ENCODE measurements at regions not wholly inside any gene's neighbourhood (a gene's known extent, or its start where the extent isn't known, plus 50 kb on each side); places are given as distances from the start of the nearest gene placed in this dataset.

DNA sequence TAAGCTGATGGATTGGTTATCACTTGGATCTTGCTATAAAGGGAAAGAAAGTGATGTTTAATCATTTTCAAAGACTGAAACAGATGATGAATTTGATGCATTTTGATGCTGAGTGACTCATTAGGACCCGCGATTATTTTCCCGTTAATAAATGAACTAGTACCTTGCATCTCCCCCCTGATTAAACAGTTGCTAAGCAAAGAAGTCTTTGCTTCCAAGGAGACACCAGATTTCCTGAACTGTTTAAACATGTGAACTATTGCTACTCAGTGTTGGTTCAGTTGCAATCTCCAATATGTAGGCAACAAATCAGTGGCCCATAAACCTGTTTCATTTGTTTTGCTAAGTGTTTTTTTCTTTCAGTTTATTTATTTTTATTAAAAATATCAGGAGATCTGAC is 375.2 kb downstream of the AACS start:
- DNase-seq, result no peak

DNA sequence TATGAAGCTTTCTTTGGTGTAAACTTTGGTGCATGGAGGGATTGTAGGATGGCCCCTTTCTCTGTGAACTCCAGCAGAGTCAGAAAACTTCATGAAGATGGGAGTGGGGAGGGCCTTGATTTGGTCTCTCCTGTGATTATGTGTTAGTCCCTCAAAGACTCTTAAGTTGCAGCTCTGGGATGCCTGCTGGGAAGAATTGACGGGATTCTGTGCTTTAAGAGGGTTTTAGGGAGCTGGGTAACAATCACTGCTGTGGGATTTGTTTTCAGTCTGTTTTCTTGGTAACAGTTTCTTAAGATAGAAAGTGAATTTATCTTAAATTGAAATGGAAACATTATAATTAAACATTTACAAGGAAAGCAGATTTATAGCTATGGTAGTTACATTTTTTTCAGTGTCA is 378.1 kb downstream of the AACS start:
- no peak for DNase-seq

DNA sequence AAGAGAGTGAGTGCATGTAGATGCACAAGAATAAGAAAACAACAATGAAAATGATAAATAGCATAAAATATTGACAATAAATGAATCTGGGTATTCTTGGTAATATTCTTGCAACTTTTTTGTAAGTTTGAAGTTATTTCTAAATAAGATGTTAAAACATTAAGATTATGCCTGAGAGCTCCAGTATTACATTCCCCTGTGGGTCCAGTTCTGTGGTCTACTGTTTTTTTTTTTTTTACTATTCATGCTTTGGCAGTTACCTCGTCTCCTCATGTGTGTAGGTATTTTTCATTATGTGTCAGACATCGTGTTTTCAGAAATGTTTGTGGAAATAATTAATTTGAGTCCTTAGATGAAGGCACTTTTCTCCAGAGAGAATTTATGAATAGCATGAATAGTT is 386.2 kb downstream of the AACS start:
- DNase-seq, result no peak

DNA sequence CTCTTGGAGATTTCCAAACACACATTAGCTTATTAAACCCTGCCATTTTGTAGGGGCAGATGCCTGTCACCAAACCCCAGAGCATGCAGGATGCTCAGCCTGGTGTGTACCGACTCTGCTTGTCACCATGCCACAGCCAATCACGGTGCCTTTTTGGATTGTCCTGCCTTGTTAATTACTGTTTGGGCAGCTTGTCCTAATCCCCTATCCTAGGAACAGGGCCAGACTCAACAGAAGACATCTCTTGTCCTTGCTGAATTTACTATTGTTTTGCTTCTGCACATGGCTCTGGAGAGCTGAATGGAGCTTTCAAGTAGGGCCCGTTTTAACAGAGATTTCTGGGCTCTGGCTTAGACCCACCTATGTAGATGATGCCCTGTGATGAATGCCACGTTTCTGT is 388.5 kb downstream of the AACS start:
- DNase-seq, result no peak

DNA sequence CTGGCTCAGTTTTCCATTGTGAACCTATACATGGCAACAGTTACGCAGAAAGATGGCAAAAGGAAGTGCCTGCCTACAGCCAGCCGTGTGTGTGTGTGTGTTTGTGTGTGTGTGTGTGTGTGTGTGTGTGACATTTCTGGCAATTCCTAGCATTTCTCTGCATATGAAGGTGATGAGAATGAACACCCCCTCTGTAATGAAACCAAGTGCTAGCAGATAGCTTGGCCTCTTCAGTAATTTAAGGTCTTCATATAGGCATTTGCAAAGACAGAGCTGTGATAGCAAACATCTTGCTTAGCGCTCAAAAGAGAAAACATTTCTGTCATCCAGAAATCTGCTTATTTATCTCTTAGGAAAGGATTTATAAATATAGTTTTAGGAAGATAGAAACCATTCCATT is 389.1 kb downstream of the AACS start:
- DNase-seq, result no peak

DNA sequence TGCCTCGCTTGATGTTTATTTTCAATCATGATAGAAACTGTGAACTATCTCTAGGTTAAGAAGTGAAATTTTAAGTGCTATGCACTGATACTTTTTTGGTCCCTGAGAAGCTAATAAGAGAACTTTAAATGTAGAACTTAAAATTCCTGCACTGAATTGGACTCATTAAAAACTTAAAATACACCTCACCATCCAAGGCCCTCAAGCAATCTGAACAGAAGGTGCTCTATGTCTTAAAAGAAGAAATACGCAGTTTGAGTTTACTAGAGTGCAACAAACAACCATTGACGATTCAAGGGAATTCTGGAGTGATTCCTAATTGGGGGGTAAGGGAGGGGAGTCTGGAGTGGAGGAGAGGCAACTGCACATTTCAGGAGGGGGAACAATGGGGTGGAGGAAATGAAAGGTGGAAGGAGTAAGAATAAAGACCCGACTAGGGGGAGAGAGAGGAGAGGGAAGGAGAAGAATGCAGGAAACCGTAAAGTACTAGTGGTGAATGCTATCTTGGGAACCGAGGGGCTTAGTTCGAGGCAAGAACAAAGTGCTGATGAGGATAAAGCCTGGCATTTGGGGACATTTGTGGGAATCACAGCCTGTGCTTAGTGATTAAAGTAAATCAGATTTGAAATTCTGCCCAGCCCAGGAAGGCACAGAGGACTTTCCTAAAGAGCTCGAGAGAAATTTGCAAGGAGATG is 389.7 kb downstream of the AACS start:
- no peak for DNase-seq

DNA sequence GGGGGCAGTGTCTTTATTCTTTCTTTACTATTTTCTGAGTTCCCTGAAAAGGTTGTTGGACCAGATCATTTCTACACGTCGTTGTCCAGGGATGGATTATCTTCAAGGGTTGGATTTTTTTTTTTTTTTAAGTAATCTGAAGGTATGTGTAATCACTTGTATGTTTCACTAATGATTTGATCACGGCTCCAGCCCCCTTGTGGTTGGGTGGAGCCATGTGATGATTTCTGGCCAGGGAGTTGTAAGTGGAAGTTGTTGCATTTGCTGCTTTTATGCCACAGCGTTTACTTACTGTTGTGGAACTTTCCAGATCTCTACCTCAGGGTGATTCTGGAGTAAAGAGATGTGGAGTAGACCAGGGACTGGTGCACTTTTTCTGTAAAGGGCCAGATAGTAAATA is 390.3 kb downstream of the AACS start:
- DNase-seq, result no peak

DNA sequence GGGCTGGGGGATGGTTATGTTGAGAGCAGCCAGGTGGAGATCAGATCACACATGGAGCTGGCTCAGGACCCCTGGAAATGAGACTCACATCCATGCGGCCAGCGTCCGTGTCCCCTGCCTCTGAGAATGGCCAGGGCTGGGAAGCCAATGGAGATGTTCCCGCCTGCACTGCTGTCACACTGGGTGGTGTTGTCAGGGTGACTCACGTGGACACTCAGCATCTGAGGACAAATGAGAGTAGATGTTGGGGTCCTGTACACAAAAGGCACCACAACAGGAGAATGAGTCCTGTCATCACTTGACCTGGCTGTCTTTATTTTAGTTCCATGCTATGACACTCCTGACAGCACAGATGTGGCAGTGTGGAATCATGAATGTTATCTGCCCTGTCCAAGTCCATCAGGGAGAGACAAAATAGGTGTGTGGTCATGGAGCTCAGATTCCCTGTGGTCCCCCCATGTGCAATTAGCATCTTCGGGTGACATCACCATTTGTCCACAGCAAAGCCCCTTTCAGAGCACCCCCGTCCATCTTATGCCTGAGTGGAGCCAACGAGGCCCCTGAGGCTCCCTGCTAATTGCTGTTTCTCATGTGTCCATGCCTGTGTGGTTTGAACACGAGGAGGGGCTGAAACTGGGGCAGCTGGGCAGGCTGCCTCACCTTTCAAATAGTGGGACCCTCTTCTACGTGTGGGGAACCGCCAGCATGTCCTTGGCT is 393.5 kb downstream of the AACS start:
- DNase-seq, result no peak

DNA sequence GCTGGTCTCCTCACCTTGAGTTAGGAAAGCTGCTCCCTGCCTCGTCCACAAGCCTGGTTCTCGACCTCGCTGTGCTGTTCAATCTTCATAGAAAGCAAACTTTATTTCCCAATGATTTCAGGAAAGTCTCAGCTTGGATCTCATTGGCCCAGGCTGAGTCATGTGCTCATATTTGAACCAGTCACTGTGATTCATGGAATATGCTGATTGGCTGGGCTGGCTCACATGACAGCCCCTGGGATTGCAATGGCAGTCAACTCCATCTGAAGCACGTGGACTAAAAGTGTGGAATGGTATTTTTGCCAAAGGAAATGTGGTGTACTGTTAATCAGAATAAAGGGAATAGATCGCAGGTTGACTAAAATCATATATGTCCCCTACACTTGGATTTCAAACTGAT is 396.6 kb downstream of the AACS start:
- DNase-seq, result no peak

DNA sequence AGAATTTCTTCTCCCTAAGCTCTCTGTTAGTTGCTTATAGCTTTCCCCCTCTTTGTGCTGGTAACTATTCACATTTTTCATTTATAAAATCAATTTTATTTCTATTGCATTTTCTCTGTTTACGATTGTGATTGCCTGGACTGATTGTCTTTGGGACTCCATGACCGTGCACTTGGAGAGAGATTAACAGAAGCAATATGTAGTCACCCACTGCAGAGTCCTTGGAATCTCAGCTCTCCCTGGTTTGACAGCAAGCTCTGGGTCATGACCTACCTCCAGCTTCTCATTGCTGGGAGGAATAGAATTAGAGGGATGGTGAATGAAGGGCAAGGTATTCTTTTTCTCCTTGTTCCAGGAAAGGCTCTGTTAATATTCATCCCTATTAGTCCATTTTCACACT is 398.2 kb downstream of the AACS start:
- no peak for DNase-seq

DNA sequence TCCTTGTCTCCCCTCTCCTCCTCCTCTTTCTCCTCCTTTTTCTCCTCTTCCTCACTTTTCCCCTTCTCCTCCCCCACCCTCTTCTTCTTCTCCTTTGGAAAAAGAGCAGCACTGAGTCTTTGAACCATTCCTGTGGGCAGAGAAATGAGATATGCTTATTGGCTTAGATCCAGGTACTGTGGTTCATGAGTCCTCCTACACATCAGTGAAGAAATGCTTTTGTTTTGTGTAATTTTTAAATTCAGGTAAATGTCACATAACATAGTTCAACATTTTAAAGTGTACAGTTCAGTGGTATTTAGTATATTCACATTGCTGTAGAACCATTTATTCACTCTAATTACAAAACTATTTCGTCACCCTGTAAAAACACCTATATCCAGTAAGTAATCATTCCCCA is 402.1 kb downstream of the AACS start:
- no peak for DNase-seq

DNA sequence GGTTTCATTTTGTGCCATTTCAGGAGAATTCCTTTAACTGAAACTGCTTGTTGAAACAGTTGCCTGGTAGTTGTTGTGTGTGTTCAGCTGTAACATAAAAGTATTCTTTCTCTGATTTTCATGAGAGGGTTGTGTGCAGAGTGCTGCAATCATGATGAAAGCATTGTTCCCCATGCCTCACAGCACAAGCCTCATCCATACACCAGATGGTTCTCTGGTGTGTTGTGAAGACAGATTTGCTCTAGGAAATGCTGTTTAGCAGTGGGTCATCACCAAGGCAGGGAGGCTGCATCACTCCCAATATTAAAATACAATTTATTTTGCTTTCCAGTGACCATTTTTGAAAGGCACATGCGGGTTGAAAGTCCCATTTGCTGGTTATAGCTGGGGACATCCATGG is 404.4 kb downstream of the AACS start:
- DNase-seq, result no peak

DNA sequence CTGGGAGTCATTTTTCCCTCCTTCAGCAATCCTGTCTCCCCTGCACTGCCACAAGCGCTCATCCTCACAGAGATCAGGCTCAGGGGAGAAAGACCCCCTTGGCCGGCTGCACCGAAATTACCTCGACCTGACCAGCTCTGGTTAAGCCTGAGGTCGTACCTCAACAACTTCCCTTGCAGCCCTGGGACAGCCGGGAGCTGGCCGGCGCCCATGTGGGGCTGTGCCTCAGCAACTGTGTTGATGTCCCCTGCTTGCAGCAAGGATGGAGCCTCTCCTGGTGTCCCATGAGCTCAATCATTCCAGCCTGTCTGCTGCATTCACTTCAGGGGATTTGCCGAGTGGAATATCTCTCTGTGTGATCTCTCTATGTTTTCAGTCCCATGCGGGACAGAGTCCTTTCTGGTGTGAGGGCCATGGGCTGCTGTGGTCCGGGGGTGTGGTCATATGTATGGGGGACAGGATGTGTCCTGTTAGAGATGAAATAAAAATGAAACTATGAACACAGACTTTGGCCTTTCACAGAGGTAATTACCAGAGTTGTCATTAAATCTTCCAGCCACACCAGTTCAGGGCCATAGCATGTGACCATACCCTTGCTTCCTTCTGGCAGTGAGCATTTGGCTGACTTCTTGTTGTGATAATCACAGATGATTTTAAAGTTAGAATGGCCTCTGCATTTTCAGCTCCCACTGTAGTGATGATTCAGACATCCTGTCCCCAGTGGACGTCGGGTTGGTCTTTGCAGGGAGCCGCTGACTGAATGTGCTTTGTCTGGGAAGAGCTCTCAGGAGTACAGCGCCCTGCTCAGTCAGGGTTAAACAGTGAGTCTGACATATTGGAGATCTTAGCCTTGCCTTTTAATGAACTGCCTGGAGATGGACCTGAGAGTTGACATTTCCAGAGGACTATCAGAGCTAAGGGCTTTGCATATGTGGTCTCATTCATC is 405.9 kb downstream of the AACS start:
- no peak for DNase-seq

DNA sequence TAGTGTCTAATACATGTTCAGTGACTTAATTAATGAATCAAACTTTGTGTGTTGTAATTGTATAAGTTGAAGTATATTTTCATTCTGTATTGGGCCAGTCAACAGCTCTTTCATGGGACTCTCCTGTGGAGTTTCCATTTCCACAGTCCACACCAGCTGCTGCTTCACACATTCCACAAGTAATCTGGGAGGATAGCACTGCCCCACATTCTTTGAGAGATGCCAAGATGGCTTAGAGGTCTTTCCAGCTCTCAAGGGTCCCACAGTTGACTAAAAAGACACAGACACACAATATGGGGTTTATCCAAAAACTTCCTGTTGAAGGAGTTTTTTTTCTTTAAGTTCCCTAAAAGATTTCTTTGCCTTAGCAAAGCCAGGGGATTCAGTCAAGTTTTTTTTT is 408.3 kb downstream of the AACS start:
- no peak for DNase-seq

DNA sequence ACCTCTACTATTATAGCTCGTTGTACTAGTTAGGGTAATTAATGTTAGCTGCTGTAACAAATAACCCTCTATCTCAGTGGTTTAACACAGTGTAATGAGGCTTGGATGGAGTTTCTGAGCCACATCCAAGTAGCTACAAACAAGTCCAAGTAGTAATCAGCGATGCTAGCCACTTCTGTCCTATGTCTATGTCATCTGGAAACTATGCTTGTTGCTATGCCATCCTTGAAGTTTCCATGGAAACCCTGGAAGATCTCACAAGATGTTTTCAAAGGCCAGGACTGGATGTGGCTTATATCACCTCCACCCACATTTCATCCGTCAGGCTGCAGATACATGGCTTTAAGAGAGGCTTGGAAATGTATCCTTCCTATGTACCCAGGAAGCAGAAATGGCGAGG is 422.1 kb downstream of the AACS start:
- DNase-seq, result no peak

DNA sequence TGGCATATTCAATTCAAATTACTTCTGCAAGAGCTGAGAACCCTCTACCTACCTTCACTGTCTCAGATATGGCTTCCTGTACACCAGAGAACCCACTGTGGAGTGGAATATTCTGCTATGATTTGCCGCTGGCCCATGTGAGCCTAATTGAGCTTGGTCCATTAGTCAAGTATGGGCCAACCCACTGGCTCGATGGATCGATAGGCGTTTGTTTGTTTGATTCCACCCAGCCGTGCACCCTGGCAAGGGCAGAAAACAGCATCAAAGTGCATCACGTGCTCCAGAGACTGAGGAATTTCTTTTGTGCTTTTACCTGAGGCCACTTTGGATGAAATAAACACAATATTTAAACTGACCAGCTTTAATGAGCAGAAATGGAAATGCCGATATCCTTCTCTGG is 426.3 kb downstream of the AACS start:
- no peak for DNase-seq

DNA sequence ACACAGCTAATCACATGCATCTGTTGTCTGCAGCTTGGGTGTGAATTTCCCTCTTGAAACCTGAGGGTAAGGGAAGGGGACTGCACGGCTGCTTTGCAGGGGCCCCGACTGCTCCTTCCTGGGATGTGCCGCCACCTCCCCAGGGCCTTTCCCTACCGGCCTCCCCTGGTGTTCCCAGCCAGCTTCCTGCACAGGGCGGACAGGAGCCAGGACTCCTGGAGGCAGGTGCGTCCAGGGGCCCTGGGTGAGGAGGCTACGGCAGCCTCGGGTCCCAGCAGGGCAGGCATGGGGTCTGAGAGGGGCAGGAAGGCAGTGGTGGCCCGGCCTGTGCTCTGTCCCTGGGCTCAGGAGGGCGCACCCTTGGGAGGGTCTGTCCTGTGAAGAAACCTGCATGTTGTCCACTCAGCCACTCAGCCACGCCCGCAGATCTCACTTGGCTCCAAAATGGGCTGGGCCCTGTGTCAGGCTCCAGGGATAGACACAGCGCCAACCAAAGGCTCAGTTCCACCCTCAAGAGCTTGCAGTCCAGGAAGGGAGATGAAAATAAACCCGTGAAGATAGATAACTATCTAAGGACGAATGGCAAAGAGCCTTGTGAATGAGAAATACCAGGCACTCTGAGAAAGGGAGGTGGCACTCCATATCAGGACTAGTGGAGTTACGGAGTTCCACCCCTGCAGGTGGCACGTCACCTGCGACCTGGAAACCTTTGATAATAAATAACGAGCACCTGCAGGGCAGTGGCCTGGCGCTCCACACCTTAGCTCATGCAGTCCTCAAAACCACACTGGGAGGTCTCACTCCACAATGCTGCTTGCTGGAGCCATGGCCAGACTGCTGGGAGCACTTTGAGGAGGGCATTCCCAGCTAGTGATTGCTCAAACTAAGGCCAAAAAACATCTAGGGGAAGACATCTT is 427.4 kb downstream of the AACS start:
- DNase-seq, result no peak

DNA sequence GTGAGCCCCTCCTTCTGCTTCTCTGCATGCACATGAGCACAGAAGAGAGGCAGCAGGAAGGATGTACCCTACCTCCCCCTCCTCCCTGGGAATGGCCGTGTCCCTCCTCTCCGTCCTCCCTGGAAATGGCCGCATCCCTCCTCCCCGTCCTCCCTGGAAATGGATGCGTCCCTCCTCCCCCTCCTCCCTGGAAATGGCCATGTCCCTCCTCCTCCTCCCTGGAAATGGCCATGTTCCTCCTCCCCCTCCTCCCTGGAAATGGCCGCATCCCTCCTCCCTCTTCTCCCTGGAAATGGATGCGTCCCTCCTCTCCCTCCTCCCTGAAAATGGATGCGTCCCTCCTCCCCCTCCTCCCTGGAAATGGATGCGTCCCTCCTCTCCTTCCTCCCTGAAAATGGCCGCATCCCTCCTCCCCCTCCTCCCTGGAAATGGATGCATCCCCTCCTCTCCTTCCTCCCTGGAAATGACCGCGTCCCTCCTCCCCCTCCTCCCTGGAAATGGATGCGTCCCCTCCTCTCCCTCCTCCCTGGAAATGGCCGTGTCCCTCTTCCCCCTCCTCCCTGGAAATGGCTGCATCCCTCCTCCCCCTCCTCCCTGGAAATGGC is 428.6 kb downstream of the AACS start:
- DNase-seq, result no peak

DNA sequence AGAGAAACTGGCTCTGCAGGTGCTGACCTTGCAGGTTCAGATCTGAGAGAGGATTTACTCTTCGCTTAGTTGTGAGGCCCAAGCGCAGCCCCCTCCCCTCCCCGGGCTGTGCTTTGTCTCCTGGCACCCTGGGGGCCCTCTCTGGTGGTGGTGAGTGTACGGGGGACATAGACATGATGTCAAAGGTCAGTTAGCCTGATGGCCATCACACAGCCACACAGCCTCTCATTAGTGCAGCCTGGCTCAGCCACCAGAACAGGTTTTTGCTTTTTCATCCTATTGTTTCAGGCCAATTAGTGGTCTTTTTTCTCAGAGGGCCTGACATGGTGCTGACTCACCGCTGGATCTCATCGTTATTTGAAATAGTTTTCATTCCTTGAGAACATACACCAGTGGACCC is 437.9 kb downstream of the AACS start:
- DNase-seq, result no peak

DNA sequence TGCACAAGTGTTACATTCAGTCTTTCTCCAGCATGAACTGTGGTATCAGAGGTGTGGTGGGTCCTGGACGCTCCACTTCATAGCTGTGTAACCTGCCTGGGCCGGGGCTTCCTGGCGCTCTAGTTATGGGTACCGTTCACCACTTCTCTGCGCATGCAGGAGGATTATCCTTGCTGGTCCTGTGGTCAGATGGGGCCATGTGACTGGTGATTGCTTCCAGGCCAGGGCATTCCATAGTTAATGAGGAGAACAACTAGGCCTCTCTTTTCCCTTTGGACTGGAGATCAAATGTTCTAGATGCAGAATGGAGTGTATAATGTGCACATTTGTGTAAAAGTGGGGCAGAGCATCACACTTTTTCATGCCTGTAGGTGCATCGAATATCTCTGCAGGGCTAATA is 444.0 kb downstream of the AACS start:
- no peak for DNase-seq

DNA sequence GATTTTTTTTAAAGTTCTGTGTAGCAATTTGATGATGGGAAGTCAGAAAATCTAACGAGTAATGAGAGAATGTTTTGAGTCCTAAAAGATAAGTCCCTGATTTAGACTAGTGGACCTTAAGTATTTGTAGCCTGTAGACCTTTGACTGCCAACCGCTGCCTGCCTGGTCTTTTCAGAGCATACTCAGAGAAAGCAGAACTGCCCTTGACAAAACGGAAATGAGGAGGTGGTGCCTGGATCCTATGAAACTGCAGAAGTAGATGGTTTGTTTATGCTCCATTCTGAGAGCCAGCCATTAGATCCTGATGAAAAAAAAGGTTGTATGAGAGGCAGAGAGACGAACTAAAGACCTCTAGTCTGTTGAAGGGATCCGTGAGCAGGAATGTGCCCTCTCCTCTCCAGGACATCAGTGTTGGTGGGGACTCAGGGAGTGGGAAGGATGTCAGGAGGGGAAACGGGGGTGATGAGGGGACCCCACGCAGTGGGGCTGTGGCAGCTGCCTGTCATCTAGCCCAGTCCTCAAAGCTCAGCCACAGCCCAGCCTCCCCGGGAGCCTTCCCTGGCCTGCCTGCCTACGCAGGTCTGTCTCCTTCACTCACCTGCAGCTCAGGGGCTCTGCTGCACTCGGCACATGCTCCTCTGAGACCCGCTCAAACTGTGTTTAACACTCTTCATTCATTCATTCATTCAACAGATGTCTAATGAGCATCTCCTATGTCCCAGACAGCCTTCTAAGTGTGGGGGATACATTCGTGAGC is 447.5 kb downstream of the AACS start:
- DNase-seq, result no peak

DNA sequence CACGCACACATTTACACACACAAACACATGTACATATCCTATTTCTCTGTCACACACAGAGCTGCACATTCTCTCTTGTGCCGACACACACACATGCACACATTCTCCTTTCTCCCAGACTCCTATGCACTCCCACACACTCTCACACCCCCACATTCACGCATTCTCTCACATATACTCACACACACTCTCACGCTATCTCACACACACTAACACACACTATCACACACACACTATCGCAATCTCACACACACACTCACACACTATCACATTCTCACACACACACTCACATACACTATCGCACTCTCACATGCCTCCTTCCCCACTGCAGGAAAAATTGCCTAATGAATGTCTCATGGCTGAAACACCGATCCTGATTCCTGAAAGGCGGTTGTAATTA is 450.7 kb downstream of the AACS start:
- no peak for DNase-seq

All from CD4-positive, alpha-beta T cell treated with Interleukin-17A for 1 hour (primary cell).